IPS-18a (cell line): ENCODE measurements at regions not wholly inside any gene's neighbourhood (a gene's known extent, or its start where the extent isn't known, plus 50 kb on each side); places are given as distances from the start of the nearest gene placed in this dataset.

Source experiments
- H3K27ac ChIP-seq: one replicate; pipeline ENCODE4 v1.5.1; 2013; ENCODE audit warnings: low read length
- H3K27me3 ChIP-seq: one replicate; pipeline ENCODE4 v1.6.1; 2013; ENCODE audit warnings: mild to moderate bottlenecking, low read length; ENCODE audit not compliant: control insufficient read depth, insufficient read depth
- H3K36me3 ChIP-seq: one replicate; pipeline ENCODE4 v1.6.1; 2013; ENCODE audit warnings: low read depth, low read length; ENCODE audit not compliant: control insufficient read depth
- H3K4me1 ChIP-seq: one replicate; pipeline ENCODE4 v1.6.1; 2013; ENCODE audit warnings: low read depth, low read length; ENCODE audit not compliant: control insufficient read depth
- H3K4me3 ChIP-seq: one replicate; pipeline ENCODE4 v1.5.1; 2013; ENCODE audit warnings: low read length
- H3K9ac ChIP-seq: one replicate; pipeline ENCODE4 v1.6.1; 2013; ENCODE audit warnings: mild to moderate bottlenecking, low read length, moderate library complexity
- H3K9me3 ChIP-seq: one replicate; pipeline ENCODE4 v1.6.1; 2013; ENCODE audit warnings: low read depth, low read length; ENCODE audit not compliant: control insufficient read depth

DNA sequence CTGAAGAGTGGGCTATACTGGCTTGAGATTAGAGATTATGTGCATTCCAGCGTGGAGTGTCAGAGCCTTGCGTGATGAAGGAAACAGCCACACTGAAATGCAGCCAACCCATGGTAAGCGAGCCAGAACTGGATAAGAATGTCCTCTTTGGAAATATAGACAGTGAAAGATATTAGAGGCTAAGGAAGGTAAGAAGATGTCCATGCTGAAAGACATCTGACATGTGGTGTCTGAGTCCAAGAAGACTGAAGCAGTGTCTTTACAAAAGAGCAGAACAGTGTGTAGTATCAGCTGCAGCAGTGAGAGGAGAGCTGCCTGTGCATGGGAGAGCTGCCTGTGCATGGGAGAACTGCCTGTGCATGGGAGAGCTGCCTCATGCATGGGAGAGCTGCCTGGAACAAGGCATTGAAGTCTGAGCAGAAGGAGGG lies 672.2 kb downstream of the DIPK2A start:
- Histone ChIP-seq H3K27ac (no peak overlapping the region), H3K27me3 (no peaks in the 10 kb centered on the region), H3K36me3 (no peaks in the 10 kb centered on the region), H3K9ac (no peak overlapping the region), H3K4me1 (peaks cover 6% of the 10 kb centered on the region), H3K9me3 (no peaks in the 10 kb centered on the region), H3K4me3 (no peak overlapping the region)

DNA sequence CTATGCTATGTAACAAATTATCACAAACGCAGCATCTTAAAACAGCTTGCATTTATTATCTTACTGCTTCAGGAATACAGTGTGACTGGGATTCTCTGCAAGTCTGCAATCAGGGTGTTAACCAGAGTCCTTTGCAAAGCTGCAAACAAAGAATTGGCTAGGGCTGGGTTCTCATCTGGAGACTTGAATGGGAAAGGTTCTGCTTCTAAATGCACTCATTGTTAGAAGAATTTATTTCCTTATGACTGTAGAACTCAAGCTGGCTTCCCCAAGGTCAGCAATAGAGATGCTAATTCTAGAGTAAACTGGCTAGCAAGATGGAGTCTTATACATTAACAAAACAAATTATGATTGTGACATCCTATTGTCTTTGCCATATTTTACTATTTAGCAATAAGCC lies 673.7 kb downstream of the DIPK2A start:
- H3K27ac ChIP-seq: no peak overlapping the region
- no peak overlapping the region for H3K9ac ChIP-seq
- no peak overlapping the region for H3K4me3 ChIP-seq
- no peaks in the 10 kb centered on the region for H3K9me3 ChIP-seq
- H3K4me1 ChIP-seq: peaks cover 6% of the 10 kb centered on the region
- no peaks in the 10 kb centered on the region for H3K27me3 ChIP-seq
- H3K36me3 ChIP-seq: no peaks in the 10 kb centered on the region

DNA sequence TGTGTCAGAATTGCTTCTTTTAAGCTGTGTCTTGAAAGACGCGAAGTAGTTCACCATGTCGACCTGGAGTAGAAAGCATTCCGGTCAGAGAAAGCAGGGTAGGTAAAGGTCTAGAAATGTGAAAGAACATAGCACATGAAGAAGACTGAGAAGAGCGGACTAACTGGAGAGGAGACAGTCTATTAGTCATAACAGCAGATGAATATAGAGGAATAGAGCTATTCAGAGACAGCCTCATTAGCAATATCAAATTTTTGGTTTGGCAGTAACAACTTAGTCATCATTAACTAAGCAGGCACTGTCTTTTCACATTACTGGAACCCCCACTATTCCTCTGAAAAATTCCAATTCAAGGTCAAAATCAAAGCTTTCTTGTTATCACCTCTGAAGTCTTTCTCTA lies 678.8 kb downstream of the DIPK2A start:
- Histone ChIP-seq H3K4me3 (no peak overlapping the region), H3K4me1 (peaks cover 1% of the 10 kb centered on the region), H3K9ac (no peak overlapping the region), H3K27me3 (no peaks in the 10 kb centered on the region), H3K9me3 (no peaks in the 10 kb centered on the region), H3K27ac (no peak overlapping the region), H3K36me3 (no peaks in the 10 kb centered on the region)

DNA sequence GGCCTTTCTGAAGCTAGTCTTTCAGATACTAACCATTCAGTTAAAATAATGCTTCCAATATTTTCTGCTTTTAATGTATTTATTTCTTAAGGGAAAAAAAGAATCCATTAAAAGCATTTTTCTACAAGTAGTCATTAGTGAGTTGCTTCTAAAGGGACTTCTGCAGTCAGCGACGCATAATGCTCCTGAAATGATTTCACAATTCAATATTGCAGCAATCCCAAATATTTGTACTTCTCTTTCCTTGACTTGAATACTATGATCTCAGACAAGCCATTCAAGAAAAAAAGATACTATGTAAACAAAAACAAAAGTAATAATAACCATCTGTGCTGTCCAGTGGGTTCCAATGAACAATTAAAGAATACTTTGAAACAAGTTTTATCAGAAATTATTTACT lies 681.0 kb downstream of the DIPK2A start:
- no peaks in the 10 kb centered on the region for H3K9me3 ChIP-seq
- H3K4me3 ChIP-seq: no peak overlapping the region
- no peaks in the 10 kb centered on the region for H3K36me3 ChIP-seq
- H3K27ac ChIP-seq: no peak overlapping the region
- no peaks in the 10 kb centered on the region for H3K4me1 ChIP-seq
- no peak overlapping the region for H3K9ac ChIP-seq
- H3K27me3 ChIP-seq: no peaks in the 10 kb centered on the region

DNA sequence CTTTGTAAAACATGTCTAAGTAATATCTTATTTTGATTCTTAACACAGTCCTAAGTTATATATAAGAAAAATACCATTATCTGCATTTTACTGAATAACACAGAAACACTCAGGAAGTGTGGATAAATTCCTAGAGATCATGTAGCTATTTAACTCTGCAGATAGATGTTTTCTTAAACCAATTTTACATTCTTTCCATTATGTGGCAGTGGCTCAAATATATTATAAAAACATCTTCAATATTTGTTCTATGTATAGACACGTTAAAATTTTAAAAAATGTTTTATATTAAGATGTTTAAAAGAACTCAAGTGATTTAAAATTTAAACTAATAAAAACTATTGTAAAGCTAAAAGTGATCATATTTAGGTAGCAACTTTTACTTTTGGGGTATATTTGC lies 683.8 kb downstream of the DIPK2A start:
- Histone ChIP-seq H3K9me3 (no peaks in the 10 kb centered on the region), H3K4me1 (no peaks in the 10 kb centered on the region), H3K4me3 (no peak overlapping the region), H3K27me3 (no peaks in the 10 kb centered on the region), H3K36me3 (no peaks in the 10 kb centered on the region), H3K27ac (no peak overlapping the region), H3K9ac (no peak overlapping the region)

DNA sequence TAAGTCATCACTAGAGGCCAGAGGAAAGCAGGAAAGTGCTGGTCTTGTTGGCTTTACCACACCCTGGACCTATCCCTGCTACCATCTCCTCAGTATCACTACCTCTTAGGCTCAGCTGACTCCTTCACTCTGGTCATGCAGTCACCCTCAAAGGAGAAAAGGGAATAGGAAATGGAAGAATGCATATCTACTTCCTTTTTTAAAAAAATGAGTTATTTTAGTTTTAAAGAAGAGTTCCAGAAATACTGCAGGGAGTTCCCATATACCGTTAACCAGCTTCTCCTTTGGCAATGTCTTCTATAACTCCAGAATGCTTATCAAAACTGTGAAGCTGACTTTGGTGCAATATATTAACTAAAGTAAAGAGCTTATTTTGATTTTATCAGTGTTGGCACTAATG lies 688.6 kb downstream of the DIPK2A start:
- Histone ChIP-seq H3K36me3 (no peaks in the 10 kb centered on the region), H3K9me3 (peaks cover 1% of the 10 kb centered on the region), H3K27me3 (no peaks in the 10 kb centered on the region), H3K4me1 (no peaks in the 10 kb centered on the region), H3K27ac (no peak overlapping the region), H3K4me3 (no peak overlapping the region), H3K9ac (no peak overlapping the region)

DNA sequence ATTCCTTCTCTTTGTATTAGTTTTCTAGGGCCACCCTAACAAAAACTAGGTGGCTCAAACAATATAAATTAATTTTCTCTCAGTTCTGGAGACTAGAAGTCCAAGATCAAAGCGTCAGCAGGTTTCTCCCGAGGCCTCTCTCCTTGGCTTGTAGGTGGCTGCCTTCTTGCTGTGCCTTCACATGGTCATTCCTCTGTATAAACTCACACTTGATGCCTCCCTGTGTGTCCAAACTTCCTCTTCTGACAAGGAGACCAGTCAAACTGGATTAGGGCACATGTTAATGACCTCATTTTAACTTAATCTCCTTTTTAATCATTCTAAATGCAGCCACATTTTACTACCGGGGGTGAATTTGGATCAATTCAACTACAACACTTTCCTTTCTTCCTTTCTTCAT lies 691.1 kb downstream of the DIPK2A start:
- H3K36me3 ChIP-seq: no peaks in the 10 kb centered on the region

DNA sequence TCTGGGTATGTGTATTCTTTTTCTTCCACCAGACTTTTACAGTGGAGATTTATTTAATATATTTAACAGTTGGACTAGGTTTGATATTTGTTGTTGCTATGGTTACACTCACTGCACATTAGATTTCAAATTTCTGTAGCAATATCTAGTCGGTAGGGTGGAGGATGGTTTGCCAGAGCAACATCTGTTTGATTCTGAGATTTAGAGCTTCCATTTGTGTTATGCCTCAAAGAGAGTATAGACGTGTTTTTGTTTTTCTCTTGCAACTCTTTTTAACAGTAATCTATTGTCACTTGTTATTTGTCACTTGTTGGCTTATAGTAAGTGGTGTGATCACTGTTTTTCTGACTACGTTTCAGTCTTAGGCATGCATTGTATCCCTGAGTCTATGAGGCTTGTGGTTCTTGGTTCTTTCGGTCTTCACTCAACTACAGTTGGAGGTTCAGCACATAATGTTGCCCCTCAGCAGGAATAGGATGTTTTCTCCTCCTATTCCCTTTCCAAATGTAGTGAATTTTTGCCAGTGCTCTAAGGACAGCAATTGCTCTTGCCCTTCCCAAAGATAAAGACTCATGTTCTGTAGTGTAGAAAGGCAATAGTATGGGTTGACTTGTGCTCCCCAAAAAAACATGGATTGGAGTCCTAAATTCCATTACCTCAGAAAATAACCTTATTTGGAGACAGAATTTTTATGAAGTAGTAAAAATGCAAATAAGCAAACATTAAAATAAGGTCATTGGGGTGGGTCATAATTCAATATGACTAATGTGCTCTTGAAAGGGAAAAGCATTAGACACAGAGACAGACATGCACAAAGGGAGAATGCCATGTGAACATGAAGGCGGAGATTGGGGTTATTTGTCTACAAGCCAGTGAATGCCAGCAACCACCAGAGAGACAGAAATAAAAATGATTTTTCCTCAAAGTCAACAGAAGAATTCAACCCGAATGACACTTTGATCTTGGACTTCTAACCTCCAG lies 692.1 kb downstream of the DIPK2A start:
- Histone ChIP-seq H3K4me3 (no peak overlapping the region), H3K36me3 (no peaks in the 10 kb centered on the region), H3K27ac (no peak overlapping the region), H3K9ac (no peak overlapping the region), H3K27me3 (no peaks in the 10 kb centered on the region), H3K9me3 (peaks cover 16% of the 10 kb centered on the region), H3K4me1 (no peaks in the 10 kb centered on the region)

More for the DNA sequence above, 691.1 kb downstream of the DIPK2A start:
- H3K4me3 ChIP-seq: no peak overlapping the region
- H3K4me1 ChIP-seq: no peaks in the 10 kb centered on the region
- H3K27me3 ChIP-seq: no peaks in the 10 kb centered on the region
- H3K27ac ChIP-seq: no peak overlapping the region
- H3K9ac ChIP-seq: no peak overlapping the region
- peaks cover 16% of the 10 kb centered on the region for H3K9me3 ChIP-seq

DNA sequence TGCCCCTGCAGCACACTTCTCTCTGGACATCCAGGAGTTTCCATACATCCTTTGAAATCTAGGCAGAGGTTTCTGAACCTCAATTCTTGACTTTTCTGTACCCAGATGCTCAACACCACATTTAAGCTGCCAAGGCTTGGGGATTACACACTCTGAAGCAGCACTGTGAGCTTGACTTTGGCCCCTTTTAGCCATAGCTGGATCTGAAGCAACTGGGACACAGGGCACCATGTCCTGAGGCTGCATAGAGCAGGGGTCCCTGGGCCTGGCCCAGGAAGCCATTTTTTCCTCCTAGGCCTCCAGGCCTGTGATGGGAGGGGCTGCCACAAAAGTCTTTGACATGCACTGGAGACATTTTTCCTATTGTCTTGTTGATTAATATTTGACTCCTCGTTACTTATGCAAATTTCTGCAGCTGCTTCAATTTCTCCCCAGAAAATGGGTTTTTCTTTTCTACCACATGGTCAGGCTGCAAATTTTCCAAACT lies 694.0 kb downstream of the DIPK2A start:
- Histone ChIP-seq H3K27me3 (no peaks in the 10 kb centered on the region), H3K9me3 (peaks cover 16% of the 10 kb centered on the region), H3K4me3 (no peak overlapping the region), H3K36me3 (no peaks in the 10 kb centered on the region), H3K9ac (no peak overlapping the region), H3K27ac (no peak overlapping the region), H3K4me1 (no peaks in the 10 kb centered on the region)

DNA sequence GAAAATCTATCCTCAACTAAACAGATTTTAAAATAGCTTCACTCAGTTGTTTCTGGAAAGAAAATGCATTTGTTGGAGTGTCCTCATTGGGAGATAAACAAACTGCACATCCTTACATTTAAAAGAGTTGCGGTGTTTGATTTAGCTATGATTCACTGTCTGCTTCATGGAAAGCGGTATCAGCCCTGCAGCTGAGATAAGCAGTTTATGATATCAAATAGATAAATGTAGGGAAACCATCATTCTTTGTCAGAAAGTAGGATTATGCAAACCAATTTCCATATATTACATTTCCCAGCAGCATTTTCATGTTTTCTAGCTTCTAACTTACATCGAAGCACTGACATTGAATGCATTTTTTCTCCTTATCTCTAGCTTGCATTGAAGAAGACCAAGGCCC lies 698.9 kb downstream of the DIPK2A start:
- Histone ChIP-seq H3K4me3 (no peak overlapping the region), H3K9ac (no peak overlapping the region), H3K4me1 (no peaks in the 10 kb centered on the region), H3K27me3 (no peaks in the 10 kb centered on the region), H3K27ac (no peak overlapping the region), H3K9me3 (peaks cover 10% of the 10 kb centered on the region), H3K36me3 (no peaks in the 10 kb centered on the region)

DNA sequence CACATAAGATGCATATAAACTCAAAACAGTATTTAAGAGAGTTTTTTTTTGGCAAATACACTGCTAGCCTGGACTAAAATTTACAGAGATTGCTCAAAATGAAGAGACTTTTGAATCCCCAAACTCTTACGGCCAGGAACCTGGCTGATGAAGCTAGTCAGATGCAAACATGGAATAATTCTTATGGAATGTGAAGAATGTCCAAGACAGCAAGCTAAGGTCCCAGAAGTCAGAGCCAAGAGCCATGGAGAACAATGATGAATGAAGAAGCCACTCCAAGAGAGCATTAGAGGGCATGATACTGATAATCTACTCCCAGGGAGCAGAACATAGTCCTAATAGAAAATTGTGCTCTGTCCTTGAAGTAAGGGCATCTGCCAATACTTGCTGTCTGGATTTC lies 705.5 kb downstream of the DIPK2A start:
- Histone ChIP-seq H3K36me3 (no peaks in the 10 kb centered on the region), H3K27ac (no peak overlapping the region), H3K4me1 (no peaks in the 10 kb centered on the region), H3K9me3 (no peaks in the 10 kb centered on the region), H3K27me3 (no peaks in the 10 kb centered on the region), H3K4me3 (no peak overlapping the region), H3K9ac (no peak overlapping the region)

DNA sequence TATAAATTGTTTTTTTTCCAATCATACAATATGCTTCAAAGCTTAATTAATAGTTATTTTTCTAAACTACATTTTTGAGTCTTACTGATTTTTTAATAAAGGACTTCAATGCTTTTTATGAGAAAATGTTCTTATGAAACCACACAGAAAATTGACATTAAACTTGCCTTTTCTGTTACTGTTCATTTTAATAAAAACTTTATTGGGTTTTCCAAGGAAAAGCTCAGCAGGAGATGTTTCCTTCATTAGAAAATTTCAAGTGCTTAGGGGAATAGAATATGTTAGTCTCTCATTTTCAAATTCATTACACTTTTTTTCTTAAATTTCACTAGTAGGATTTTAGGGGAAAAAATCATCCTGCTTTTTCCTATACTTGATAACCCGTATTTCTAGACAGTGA lies 711.4 kb downstream of the DIPK2A start:
- Histone ChIP-seq H3K27ac (no peak overlapping the region), H3K9me3 (no peaks in the 10 kb centered on the region), H3K36me3 (no peaks in the 10 kb centered on the region), H3K4me3 (no peak overlapping the region), H3K27me3 (no peaks in the 10 kb centered on the region), H3K4me1 (no peaks in the 10 kb centered on the region), H3K9ac (no peak overlapping the region)
